HEK293T (cell line): ENCODE measurements at regions not wholly inside any gene's neighbourhood (a gene's known extent, or its start where the extent isn't known, plus 50 kb on each side); places are given as distances from the start of the nearest gene placed in this dataset.

Experiments
- ARNT ChIP-seq: fragments of 450-650 bp; IDR thresholded peaks from 2 replicates; pipeline ENCODE4 v1.6.1; 2017; ENCODE audit warnings: mild to moderate bottlenecking
- CTBP1 ChIP-seq: fragments of 450-650 bp; IDR thresholded peaks from 2 replicates; pipeline ENCODE4 v1.6.1; 2016; ENCODE audit warnings: borderline replicate concordance
- ELF4 ChIP-seq: fragments of 450-650 bp; IDR thresholded peaks from 2 replicates; pipeline ENCODE4 v1.6.1; 2017; ENCODE audit warnings: antibody characterized with exemption
- FOXA1 ChIP-seq: fragments of 450-650 bp; IDR thresholded peaks from 2 replicates; pipeline ENCODE4 v1.6.1; 2016; ENCODE audit warnings: mild to moderate bottlenecking
- PKNOX1 ChIP-seq: fragments of 450-650 bp; IDR thresholded peaks from 2 replicates; pipeline ENCODE4 v1.6.1; 2016
- SP1 ChIP-seq: fragments of 450-650 bp; IDR thresholded peaks from 2 replicates; pipeline ENCODE4 v1.6.1; 2017
- SUZ12 ChIP-seq: fragments of 450-650 bp; IDR thresholded peaks from 2 replicates; pipeline ENCODE4 v1.6.1; 2016; ENCODE audit warnings: mild to moderate bottlenecking
- TARDBP ChIP-seq: fragments of 450-650 bp; IDR thresholded peaks from 2 replicates; pipeline ENCODE4 v1.6.1; 2016
- ZNF384 ChIP-seq: fragments of 450-650 bp; IDR thresholded peaks from 2 replicates; pipeline ENCODE4 v1.6.1; 2016

- no peak for TF ChIP-seq TARDBP
- TF ChIP-seq FOXA1 = no peak
- no peak for TF ChIP-seq SP1
- TF ChIP-seq ELF4 = no peak
- TF ChIP-seq PKNOX1 = no peak
- no peak for TF ChIP-seq CTBP1
- no peak for TF ChIP-seq ARNT
- TF ChIP-seq ZNF384 = no peak
- TF ChIP-seq SUZ12 = no peak
These were observed 126.6 kb upstream of the SLC1A4 start for GRCh38 chr2:64862623-64863022.
